ENCODE measurements at regions not wholly inside any gene's neighbourhood (a gene's known extent, or its start where the extent isn't known, plus 50 kb on each side); places are given as distances from the start of the nearest gene placed in this dataset.

DNA sequence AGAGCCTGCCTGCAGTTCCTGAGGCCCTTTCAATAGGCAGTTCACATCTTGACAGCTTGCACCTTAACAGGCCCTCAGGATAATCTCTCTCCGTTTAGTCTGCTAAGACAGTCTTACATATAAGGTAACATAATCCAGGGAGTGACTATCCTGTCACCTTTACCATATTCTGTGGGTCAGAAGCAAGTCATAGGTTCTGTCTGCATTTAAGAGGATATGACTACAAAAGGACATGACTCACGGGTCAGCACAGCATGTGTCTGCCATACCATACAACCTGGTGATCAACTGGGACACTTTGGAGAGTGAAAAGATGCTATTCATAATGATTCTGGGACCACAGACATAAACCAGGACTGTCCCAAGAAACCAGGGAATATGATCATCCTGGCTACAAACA is 611.1 kb downstream of the SOX6 start:
- no peak for FAIRE-seq

DNA sequence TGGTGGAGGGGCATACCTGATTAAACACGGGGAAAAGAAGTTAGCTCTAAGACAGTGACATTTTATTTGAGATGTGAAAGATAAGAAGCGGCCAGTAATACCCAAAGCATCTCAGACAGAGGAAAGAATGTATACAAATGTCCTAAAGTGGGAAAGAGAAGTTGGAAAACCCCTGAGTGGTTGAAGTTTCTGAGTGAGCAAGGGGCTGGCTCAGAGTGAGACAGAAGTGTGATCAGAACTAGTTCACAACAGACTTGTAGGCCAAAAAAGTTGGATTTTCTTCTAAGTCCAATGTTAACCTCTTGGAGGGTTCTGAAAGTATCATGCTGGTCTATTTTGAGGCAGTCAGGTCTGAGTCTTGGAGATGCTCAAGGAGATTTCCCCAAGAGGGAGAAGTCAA is 608.7 kb downstream of the SOX6 start:
- no peak for FAIRE-seq

- FAIRE-seq: no peak
Measured at GRCh38 chr11:15748132-15748531, 608.2 kb downstream of the SOX6 start.

DNA sequence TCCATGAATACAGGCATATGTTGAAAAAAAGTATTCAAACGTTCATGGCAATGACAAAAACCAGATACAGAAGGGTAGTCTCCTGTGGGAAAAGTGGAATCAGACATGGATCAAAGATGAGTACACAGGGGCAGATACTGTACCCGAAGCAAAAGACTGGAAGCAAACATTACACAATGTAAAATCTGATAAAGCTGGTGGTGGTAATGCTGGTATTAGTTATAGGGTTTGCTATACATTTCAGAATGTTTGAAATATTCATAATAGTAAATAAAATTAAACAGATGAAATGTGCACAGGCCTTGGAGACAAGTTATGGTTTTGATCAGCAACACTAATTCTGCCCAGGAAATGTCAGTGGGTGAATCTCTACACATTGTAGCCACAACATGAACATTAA is 607.6 kb downstream of the SOX6 start:
- FAIRE-seq: no peak

DNA sequence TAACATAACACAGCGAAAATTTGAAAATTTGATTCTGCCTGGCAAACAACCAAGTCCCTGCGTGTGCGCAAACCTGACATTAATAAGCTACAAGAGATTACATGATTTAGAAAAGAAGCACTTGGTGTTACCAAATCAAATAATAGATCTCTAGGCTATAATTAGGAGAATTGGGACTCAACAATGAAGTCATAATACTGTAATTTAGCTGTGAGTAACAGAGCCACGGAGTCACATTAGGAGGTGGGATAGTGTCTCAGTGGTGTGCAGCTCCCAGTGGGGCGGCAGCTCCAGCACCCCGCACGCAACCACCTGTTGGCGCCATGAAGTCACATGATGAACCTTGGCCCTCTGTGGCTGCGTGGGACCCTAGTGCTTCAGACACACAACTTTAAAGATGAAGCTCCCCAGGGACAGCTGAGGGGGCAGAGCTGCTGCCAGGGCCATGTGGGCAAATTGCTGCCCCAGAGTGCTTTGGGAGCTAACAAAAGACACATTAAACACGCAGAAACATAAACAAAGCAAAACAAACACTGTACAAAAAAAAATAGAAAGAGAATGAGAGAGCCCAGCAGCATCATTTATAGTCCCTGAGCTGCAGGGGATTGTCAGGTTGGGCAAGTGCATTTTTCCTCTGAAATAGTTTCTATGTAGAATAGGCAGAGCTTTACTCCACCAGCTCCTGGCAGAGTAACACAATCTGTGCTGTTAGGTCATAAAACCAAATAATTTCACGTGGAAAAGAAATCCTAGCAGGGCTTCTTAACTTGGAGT is 605.6 kb downstream of the SOX6 start:
- FAIRE-seq: no peak

DNA sequence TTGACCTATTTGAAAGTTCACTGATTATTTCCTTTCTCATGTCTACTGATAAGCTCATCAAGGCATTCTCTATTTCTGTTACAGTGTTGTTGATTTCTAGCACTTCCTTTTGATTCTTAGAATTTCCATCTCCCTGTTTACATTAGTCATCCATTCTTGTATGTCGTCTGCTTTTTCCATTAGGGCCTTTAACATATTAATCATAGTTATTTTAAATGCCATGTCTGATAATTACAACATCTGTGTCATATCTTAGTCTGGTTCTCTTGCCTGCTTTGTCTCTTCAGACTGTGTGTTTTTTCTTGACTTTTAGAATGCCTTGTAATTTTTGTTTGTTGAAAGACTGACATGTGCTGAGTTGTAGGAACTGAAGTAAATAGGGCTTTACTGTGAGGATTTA is 602.1 kb downstream of the SOX6 start:
- FAIRE-seq: no peak

DNA sequence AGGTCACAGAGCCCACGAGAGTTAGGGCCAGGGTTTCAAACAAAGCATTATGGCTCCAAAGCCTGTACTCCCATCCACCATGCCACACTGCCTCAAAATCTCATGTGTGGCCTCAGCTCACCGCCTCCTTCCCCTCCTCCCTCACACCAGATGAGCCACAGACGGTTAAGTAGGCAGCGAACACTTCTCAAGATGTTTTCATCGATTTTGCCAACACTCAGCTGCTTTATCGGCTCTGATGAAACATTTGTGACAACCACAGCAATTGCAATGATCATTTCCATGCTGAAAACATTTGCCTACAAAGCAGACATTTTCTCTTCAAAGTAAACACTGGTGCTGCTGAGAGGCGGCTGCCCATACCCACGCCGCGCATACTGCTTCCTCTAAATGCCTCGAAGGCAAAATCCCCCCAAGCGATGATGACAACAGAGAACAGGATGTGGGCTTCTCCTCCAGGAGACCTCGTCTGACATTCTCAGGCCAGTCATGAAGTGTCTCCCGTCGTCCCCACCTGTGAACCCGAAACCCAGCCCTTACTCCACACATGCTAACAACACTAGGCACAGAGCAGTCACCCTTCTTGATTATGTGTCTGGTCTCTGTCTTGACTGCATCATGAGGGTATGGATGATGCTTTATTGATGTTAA is 599.2 kb downstream of the SOX6 start:
- no peak for FAIRE-seq

DNA sequence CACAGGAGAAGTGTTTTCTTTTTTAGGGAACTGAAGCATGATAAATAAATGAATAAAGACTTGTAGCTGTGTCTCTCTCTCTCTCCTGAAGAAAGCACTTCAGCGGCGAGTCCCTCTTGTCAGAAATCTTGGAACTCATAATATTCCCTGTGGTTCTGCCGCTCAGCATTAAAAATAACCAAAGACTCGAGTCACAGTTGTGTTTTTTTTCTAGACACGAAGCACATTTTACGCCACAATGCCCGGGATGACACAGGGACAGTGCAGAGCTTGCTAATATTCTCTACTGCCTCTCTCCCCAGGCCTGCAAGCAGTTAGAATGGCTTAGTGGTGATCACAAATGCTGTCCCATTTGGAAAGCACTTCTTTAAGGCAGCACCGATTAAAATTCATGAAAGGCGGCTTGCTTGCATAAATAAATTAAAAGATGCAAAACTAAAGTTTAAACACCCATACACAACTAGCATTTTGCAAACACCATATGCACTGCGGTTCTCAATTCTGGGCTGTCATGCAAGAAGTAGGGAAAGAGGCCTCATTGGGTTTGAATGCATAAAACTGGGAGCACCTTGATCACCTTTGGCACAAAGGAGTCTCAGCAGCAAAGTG is 597.4 kb downstream of the SOX6 start:
- FAIRE-seq: no peak

- no peak for FAIRE-seq
Measured at GRCh38 chr11:15761235-15761634, 595.1 kb downstream of the SOX6 start.

DNA sequence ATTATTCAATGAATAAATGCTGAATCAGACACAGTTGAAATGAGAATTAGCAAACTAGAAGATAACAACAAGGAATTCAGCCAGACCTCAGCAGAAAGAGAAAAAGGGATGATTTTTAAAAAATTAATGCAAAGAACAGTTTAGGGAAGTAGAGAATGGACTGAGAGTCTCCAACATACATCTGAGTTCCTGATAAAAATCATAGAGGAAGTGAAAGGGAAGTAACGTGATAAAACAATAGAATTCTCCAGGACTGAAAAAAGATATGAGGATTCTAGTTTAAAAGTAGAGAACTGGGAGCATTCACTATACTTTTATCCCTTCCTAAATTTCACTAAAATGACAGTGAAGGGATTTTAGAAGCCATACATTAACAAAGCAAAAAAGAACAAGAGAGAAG is 592.0 kb downstream of the SOX6 start:
- no peak for FAIRE-seq

DNA sequence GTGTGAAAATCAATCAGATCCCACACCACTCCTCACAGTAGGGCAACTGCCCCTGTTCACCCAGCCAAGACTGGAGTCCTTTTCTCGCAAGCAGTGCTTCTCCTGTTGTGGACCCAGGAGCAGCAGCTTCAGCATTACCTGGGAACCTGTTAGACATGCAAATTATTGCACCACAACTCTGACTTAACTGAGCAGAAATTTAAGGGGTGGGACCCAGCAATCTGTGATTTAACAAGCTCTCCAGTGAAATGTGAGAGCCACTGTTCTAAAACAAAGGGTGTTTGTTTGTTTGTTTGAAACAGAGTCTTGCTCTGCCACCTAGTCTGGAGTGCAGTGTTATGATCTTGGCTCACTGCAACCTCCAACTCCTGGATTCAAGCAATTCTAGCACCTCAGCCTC is 591.4 kb downstream of the SOX6 start:
- FAIRE-seq: no peak

DNA sequence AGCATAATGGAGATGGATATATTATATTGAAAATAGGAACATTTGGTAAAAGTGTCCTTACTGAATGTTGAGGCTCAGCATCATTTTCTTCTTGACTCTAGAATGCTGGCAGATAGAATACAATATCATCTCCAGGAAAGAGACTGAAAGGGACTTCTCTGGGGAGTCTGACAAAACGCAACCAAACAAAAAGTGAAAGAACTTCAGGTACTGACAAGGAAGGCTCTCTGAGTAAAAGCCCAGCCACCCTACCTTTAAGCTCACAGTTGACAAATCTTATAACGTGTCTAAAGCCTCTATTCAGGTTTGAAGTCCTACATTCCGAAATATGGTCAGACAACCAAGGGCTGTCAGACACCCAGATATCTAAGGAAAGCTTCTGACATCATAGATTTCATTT is 590.8 kb downstream of the SOX6 start:
- FAIRE-seq: no peak

DNA sequence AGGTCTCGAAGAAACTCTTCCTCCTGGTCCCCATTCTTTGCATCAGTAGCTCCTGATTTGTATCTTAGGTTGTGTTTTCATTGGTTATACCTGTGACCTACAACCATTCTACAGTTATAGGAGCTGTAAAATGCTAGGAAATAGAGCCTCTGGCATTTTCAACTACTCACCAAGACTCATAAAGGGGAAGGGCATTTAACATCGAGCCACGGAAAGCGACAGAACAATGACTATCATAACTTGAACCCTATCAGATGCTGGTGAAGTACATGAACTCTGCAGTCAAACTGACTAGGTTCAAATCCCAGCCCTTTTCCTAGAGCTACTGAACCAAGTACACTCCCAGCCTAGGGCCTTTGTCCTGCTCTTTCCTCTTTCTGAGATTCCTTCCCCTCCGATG is 588.0 kb downstream of the SOX6 start:
- no peak for FAIRE-seq

DNA sequence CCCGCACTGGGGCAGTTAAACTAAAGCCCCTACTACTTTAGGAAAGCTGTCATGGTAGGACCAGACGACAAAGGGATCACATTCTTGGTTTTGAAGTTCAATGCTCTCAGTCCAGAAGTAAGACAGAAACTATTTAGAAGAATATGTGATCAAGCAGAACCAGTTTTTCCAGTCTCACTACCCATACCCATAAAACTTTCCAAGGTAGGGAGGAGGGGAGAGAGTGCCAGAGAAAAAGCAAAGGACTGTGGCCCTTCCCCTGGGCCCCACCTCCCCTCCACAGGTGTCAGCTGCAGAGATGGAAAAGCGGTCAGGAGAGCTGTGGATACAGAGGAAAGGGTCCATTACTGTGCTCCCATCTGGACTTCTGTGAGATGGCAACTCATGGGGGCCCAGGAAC is 587.1 kb downstream of the SOX6 start:
- no peak for FAIRE-seq

GRCh38 chr11:15770798-15771414 is 585.4 kb downstream of the SOX6 start:
- no peak for FAIRE-seq

GRCh38 chr11:15772547-15772946 is 583.8 kb downstream of the SOX6 start:
- FAIRE-seq: no peak

DNA sequence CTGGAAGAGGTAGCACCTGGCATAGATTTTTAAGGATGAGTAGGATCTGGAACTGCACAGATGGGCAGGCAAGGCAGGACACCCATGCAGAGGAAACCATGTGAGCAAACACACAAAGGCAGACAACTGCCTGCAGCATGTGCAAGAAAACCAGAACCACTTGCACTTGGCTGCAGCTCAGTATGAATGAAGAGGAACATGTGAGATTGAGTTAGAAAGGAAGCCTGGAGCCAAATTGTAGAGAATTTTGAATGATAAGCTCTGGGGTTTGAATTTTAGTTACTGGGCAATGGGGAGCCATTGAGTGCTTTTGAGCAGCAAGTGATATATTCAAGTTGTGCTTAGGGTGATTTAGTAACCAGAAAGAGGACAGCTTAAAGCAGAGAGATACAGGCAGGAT is 583.4 kb downstream of the SOX6 start:
- no peak for FAIRE-seq

DNA sequence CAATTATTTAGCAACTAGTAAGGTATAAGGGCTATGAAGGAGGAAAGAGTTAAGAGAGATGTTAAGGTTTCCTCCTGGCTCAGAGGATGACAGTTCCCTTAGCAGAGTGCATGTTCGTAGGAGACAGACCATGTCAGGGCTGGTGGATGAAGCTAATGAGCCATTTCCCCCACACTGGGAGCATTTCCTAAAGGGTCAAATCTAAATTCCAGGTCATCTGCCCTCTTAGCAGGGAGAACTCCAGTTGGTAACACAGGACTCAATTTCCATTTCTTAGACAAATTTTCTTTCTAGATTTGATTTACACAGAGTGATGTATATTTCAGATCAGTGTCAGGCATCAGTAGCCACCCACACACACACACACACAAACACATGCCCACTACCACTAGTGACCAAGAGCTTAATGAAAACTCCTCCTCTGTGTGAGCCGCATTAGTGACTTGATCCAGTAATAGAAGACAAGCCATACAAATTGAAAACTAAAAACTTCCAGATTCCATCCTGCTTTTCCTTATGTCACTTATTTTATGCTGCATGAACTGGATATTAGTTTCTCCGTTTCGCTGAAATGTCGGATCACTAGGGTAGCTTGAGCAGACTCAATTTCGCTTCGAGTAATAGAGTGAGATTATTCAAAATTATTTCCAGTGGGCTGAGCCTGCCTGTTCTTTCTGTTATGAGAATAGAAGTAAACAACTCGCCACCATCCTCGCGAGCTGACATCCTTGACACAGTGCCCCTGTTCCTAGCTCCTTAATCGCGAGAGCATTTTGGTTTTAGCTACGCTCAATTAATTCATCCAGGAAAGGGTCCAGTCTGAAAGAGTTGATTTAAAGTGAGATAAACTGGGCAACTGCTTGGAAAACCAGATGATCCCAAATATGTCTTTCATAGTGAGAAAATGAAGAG is 582.6 kb downstream of the SOX6 start:
- FAIRE-seq: no peak

DNA sequence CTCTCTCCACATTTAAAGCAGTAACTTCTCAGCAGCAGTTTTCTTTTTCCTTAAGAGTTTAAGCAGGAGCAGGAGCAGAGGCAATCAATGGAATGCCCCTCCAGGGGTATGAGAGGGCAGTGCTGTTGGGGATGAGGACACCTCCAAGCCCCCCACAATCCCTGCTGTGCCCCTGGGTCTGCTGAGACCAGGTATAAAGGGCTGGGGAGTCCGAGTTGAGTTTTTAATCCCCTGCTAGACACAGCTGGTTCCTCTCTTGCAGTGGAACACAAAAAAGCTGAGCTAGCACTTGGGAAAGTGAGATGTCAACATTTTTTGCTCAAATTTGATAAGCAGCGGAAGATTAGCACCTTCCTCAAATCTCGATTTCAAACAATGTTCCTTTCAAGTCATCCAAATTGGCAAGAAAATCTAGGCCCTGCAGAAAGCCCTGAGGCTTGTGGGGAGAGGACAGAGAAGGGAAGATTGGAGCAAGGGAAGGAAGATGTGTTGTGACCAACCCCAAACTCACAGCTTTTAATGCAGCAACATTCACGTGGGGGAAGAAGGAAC is 581.9 kb downstream of the SOX6 start:
- no peak for FAIRE-seq

DNA sequence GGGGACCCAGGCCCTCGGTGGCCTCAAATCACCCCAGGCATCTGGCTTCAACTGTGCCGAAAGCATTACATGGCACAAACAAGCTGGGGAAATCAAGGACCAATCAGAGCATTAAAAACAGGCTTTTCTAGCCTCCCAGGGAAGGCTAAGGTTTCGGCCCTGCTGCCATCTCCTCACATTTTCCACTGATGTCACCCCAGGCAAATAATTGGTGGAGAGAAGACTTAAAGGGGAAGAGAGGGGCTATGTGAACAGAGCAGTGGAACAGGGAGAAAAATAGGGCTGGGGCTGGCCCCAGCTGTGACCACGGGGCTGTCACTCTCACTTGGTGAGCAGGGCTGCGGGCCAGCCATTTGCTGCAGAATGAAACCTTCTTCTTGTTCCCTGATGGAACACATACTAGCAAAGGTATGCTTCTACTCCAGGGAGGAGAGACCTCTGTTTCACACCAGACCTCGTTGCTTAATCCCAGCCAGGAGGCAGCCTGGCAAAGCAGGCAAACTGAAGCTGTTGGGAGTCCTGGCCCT is 581.3 kb downstream of the SOX6 start:
- FAIRE-seq: no peak

- FAIRE-seq: no peak
Measured at GRCh38 chr11:15775797-15776196, 580.5 kb downstream of the SOX6 start.

DNA sequence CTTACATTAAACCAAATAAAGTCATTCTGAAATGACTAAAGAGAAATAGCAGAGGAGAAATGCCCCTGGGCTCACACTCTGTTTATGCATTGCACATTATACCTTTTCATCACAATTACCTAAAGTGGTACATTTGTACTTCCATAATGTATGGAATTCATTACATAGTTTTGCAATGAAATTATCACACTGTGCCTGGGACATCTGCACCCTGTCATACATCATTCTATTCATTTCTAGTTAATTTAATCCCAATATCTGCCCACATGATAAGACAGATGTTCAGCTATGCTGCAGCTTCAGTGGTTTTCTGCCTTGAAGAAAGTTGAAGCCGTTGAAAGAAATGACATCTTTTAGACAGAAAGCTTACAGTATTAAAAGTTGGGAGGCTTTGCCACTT is 580.0 kb downstream of the SOX6 start:
- no peak for FAIRE-seq

Data from G401.6 (cell line).